Spleen (tissue), 11 donors: ENCODE measurements at regions not wholly inside any gene's neighbourhood (a gene's known extent, or its start where the extent isn't known, plus 50 kb on each side); places are given as distances from the start of the nearest gene placed in this dataset.

Source experiments
- DNase-seq: peaks from one replicate; pipeline ENCODE4 v3.0.0-alpha.2; 2020
- H3K27ac ChIP-seq, 8 donors: fragments of 200-600 bp; sonication (generic) in 7 of 8; 1 replicate in 4 of 8; 2 replicates in 4 of 8; pipeline versions ENCODE4 v1.5.0 to v1.8.0; 2016 to 2021; ENCODE audit warnings: inconsistent platforms in 4 of 8, mild to moderate bottlenecking in 4 of 8, moderate library complexity in 1 of 8
- H3K27me3 ChIP-seq, 7 donors: fragments of 200-600 bp; sonication (generic) in 6 of 7; replicated peaks in 1 of 7; 1 replicate in 4 of 7; 2 replicates in 3 of 7; pipeline versions ENCODE4 v1.5.0 to v1.8.0; 2016 to 2021; ENCODE audit warnings: inconsistent platforms in 3 of 7, mild to moderate bottlenecking in 1 of 7
- H3K36me3 ChIP-seq, 6 donors: fragments of 200-600 bp; sonication (generic) in 5 of 6; 1 replicate in 4 of 6; 2 replicates in 2 of 6; pipeline versions ENCODE4 v1.5.0 to v1.8.0; 2016 to 2021; ENCODE audit warnings: inconsistent platforms in 2 of 6
- H3K4me1 ChIP-seq, 6 donors: fragments of 200-600 bp; sonication (generic) in 5 of 6; 1 replicate in 3 of 6; 2 replicates in 3 of 6; pipeline versions ENCODE4 v1.5.0 to v1.8.0; 2016 to 2021; ENCODE audit warnings: inconsistent platforms in 3 of 6
- H3K4me3 ChIP-seq, 8 donors: fragments of 200-600 bp; sonication (generic) in 7 of 8; 1 replicate in 4 of 8; 2 replicates in 4 of 8; pipeline versions ENCODE4 v1.5.0 to v1.8.0; 2016 to 2021; ENCODE audit warnings: inconsistent platforms in 4 of 8, mild to moderate bottlenecking in 4 of 8, moderate library complexity in 2 of 8
- H3K9me3 ChIP-seq, 8 donors: fragments of 200-600 bp; sonication (generic) in 7 of 8; 1 replicate in 4 of 8; 2 replicates in 4 of 8; pipeline versions ENCODE4 v1.5.0 to v1.8.0; 2016 to 2021; ENCODE audit warnings: inconsistent platforms in 4 of 8
- POLR2A ChIP-seq, 3 donors: fragments of 450-650 bp; IDR thresholded peaks; one replicate each; pipeline ENCODE4 v1.5.1; 2017; ENCODE audit warnings: antibody characterized with exemption in 3 of 3, mild to moderate bottlenecking in 1 of 3
- POLR2AphosphoS5 ChIP-seq, 3 donors: sonication (generic); formaldehyde crosslinking; IDR thresholded peaks; one replicate each; pipeline ENCODE4 v1.5.1; 2017; ENCODE audit warnings: antibody characterized with exemption in 3 of 3
- WGBS, 5 donors: extraction: QIAGEN DNeasy Blood & Tissue Kit in 3 of 5; methylation state at CpG; one replicate each; pipeline versions ENCODE4 v1.1.5 to v1.1.7; 2013 to 2018; 5-methylcytosine and 5-hydroxymethylcytosine counted together
- intact Hi-C: fragments of 100-400 bp; cut with DNase I; formaldehyde crosslinking; loops from one replicate; pipeline ENCODE4 v1.15.0; 2023; ENCODE audit warnings: low total_unique reads
- TF ChIP-seq, protein P1 (sequence below), 11 experiments: fragments of 200-600 bp in 7 of 11; fragments of 450-650 bp in 4 of 11; sonication (generic) in 4 of 11; IDR thresholded peaks in 8 of 11; conservative IDR thresholded peaks in 3 of 11; 1 replicate in 7 of 11; 2 replicates in 4 of 11; pipeline versions ENCODE4 v1.4.0 to v1.8.0; 2016 to 2021; ENCODE audit warnings: antibody characterized with exemption in 11 of 11, inconsistent platforms in 4 of 11, mild to moderate bottlenecking in 1 of 11
- donor health status: healthy with polysubstance abuse.
- donor health status: DM: no; HTN: no; CAD: no; lungs with moderate emphysema.
- donor health status: DM: no; HTN: no; CAD: no.
- donor health status: Bipolar disorder and iron deficiency.
- donor health status: healthy.
- donor health status: DM: no; HTN: no; CAD: no.
- donor health status: DM: yes; HTN: yes; CAD: no.

DNA sequence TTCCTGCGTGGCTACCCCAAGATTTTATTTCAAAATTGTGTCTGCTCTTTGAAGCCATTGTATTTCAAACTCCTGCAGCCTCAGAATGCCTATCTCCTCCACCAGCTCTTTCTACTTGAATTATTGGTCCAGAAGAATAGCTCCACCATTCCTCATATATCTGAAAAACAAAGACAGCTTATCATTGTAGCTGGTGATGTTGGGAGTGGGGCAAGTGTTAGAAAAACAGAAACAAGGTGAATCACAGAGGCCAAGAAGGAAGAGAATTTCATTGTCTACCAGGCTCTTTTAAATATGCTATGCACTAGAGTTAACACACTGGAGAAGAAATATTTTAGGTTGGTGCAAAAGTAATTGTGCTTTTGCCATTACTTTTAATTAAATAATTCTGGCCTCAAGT is 307.9 kb upstream of the ROPN1 start:
- no peak overlapping the region for H3K4me3 ChIP-seq
- 72 to 97% (median 79%) methylated on average over 1 of the region's 1 CpG for WGBS, 5 donors
- peaks cover 0 to 21% (median 8%) of the 10 kb centered on the region in 6 donors for H3K4me1 ChIP-seq
- H3K36me3 ChIP-seq, result no peaks in the 10 kb centered on the region
- DNase-seq, result no peak
- intact Hi-C loops, result no loop called here
- TF ChIP-seq, protein P1, sequence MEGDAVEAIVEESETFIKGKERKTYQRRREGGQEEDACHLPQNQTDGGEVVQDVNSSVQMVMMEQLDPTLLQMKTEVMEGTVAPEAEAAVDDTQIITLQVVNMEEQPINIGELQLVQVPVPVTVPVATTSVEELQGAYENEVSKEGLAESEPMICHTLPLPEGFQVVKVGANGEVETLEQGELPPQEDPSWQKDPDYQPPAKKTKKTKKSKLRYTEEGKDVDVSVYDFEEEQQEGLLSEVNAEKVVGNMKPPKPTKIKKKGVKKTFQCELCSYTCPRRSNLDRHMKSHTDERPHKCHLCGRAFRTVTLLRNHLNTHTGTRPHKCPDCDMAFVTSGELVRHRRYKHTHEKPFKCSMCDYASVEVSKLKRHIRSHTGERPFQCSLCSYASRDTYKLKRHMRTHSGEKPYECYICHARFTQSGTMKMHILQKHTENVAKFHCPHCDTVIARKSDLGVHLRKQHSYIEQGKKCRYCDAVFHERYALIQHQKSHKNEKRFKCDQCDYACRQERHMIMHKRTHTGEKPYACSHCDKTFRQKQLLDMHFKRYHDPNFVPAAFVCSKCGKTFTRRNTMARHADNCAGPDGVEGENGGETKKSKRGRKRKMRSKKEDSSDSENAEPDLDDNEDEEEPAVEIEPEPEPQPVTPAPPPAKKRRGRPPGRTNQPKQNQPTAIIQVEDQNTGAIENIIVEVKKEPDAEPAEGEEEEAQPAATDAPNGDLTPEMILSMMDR (IDR thresholded peaks at IDR 0.05 in 8 of 11, conservative IDR thresholded peaks at IDR 0.05 in 3 of 11), result no peak
- TF ChIP-seq POLR2A (IDR thresholded peaks at IDR 0.05) (no peak), POLR2AphosphoS5 (IDR thresholded peaks at IDR 0.05) (no peak)
- H3K27me3 ChIP-seq, result no peaks in the 10 kb centered on the region
- H3K9me3 ChIP-seq, result peaks cover 0 to 6% (median under 1%) of the 10 kb centered on the region in 8 donors
- H3K27ac ChIP-seq, result no peak overlapping the region

DNA sequence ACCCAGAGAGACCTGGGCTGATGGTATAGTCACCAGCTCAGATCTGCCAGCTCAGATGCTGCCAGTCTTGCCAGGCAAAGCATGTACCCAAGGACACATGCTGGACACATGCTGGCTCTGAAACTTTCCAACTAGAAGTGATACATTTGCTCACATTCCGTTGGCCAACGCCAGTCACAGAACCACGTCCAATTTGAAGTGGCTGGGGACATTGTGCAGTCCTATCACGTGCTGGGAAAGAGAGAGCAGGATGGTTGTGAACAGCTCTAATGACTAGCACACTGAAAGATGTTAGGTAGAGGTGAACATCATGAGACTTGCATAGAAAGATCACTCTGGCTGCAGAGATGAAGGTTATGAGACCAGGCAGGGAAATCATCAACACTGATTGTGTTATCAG is 308.5 kb upstream of the ROPN1 start:
- peaks cover 0 to 21% (median 8%) of the 10 kb centered on the region in 6 donors for H3K4me1 ChIP-seq
- H3K27me3 ChIP-seq, result no peaks in the 10 kb centered on the region
- H3K36me3 ChIP-seq, result no peaks in the 10 kb centered on the region
- peaks cover 0 to 12% (median 5%) of the 10 kb centered on the region in 8 donors for H3K9me3 ChIP-seq
- TF ChIP-seq POLR2AphosphoS5 (IDR thresholded peaks at IDR 0.05) (no peak), POLR2A (IDR thresholded peaks at IDR 0.05) (no peak)
- TF ChIP-seq, protein P1 (IDR thresholded peaks at IDR 0.05 in 8 of 11, conservative IDR thresholded peaks at IDR 0.05 in 3 of 11), result no peak
- intact Hi-C loops, result no loop called here
- no peak for DNase-seq
- H3K27ac ChIP-seq, result no peak overlapping the region
- 88 to 97% (median 89%) methylated on average over 4 of the region's 4 CpGs for WGBS, 5 donors
- H3K4me3 ChIP-seq, result no peak overlapping the region

DNA sequence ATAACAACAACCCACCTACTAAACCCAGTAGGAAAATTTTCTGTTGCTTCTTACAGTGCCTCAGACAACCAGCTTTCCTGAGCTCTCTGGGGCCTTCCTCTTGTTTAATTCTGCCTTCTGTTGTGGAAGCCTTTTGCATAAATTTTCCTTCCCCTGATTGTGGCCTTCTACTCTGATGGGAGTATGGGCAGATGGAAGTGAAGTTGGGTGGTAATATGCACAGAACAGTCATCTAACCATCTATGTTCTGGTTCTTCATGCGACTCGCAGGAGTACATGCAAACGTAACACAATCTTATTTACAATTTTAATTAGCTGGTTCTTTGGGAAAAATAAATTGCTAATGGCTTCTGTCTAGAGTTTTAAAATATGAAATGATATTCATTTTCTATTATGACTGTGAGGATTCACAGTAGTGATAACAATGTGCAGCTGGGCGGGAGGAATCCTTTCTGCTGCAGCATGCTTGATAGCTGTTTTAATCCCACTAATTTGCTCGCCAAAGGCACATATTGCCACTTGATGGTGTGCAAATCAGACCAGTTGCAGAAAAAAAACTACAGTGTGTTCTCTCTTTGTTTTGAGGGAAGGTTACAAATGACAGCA is 311.5 kb upstream of the ROPN1 start:
- intact Hi-C loops, result no loop called here

DNA sequence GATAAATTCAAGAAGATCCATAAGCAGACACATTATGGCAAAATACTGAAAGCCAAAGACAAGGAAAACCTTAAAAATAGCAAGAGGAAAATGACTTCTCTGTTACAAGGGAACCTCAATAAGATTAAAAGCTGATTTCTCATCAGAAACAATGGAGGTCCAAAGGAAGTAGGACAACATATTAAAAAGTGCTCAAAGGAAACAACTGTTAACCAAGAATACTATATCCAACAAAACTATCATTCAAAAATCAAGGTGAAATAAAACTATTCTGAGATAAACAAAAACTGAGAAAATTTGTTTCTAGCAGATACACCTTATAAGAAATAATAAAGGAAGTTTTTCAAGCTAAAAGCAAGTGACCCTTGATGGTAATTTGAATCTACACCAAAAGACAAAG is 314.7 kb upstream of the ROPN1 start:
- Histone ChIP-seq H3K4me1 (no peaks in the 10 kb centered on the region), H3K4me3 (no peak overlapping the region), H3K27ac (no peak overlapping the region), H3K36me3 (no peaks in the 10 kb centered on the region), H3K27me3 (no peaks in the 10 kb centered on the region), H3K9me3 (peaks cover 0 to 38% (median 30%) of the 10 kb centered on the region in 8 donors)
- intact Hi-C loops, result no loop called here
- TF ChIP-seq POLR2A (IDR thresholded peaks at IDR 0.05), result no peak
- TF ChIP-seq, protein P1 (IDR thresholded peaks at IDR 0.05 in 8 of 11, conservative IDR thresholded peaks at IDR 0.05 in 3 of 11), result no peak
- TF ChIP-seq POLR2AphosphoS5 (IDR thresholded peaks at IDR 0.05), result no peak
- DNase-seq, result no peak

More for the DNA sequence above, 311.5 kb upstream of the ROPN1 start:
- Histone ChIP-seq H3K9me3 (peaks cover 0 to 38% (median 30%) of the 10 kb centered on the region in 8 donors), H3K4me1 (peaks cover 0 to 7% (median under 1%) of the 10 kb centered on the region in 6 donors), H3K36me3 (no peaks in the 10 kb centered on the region), H3K4me3 (no peak overlapping the region), H3K27ac (no peak overlapping the region), H3K27me3 (no peaks in the 10 kb centered on the region)
- WGBS, 5 donors, result 91 to 97% (median 94%) methylated on average over 5 of the region's 5 CpGs
- DNase-seq, result no peak
- TF ChIP-seq POLR2A (IDR thresholded peaks at IDR 0.05) (no peak), POLR2AphosphoS5 (IDR thresholded peaks at IDR 0.05) (no peak)
- TF ChIP-seq, protein P1 (IDR thresholded peaks at IDR 0.05 in 8 of 11, conservative IDR thresholded peaks at IDR 0.05 in 3 of 11), result no peak
